Limb (tissue), 2 donors: ENCODE measurements at regions not wholly inside any gene's neighbourhood (a gene's known extent, or its start where the extent isn't known, plus 50 kb on each side); places are given as distances from the start of the nearest gene placed in this dataset.
A peak's percentile ranks its signal among the peaks of the same experiment; 100 is the strongest.

Experiments
- DNase-seq, 2 donors: peaks; one replicate each; pipeline ENCODE4 v3.0.0-alpha.2; 2016; ENCODE audit errors: extremely low spot score in 2 of 2

- DNase-seq: no peak
These were observed 57.3 kb upstream of the CD180 start for GRCh38 chr5:67253911-67254310.

- DNase-seq: peak in 1 of 2 donors; percentile 65
These were observed 52.9 kb upstream of the CD180 start for GRCh38 chr5:67249590-67249895.

- DNase-seq: peak in 1 of 2 donors; percentile 8
These were observed 52.3 kb upstream of the CD180 start for GRCh38 chr5:67248703-67249589.

- DNase-seq: no peak
These were observed 50.1 kb upstream of the CD180 start for GRCh38 chr5:67246546-67247268.
